PC-9 (cell line): ENCODE measurements at regions not wholly inside any gene's neighbourhood (a gene's known extent, or its start where the extent isn't known, plus 50 kb on each side); places are given as distances from the start of the nearest gene placed in this dataset.

ENCODE experiments used
- BruUV-seq: library from RNA; stranded (reverse); fragments of 400-500 nt; replicated peaks from 2 replicates; lab custom pipeline; 2021; lab: Mats Ljungman, UMichigan
- CTCF ChIA-PET: fragments of 300-600 bp; sonication (Branson Sonifier 250); formaldehyde crosslinking; loops from one replicate; lab custom pipeline; 2022; ENCODE audit warnings: antibody characterized with exemption; lab: Charles Lee
- POLR2A ChIA-PET: fragments of 300-600 bp; sonication (Branson Sonifier 250); formaldehyde crosslinking; loops from one replicate; lab custom pipeline; 2022; ENCODE audit warnings: antibody characterized with exemption; ENCODE audit not compliant: unreplicated experiment; lab: Charles Lee
- DNase-seq, 2 experiments: peaks; one replicate each; pipeline versions ENCODE4 v3.0.0 to v3.0.0-alpha.2; 2015 to 2022; ENCODE audit warnings: mixed read lengths in 1 of 2
- H2AFZ ChIP-seq: fragments of 200-600 bp; sonication (generic); 2 replicates; pipeline ENCODE4 v1.8.1; 2017; ENCODE audit warnings: antibody characterized with exemption
- H3F3A ChIP-seq: fragments of 200-600 bp; sonication (generic); 2 replicates; pipeline ENCODE4 v1.8.1; 2017; ENCODE audit warnings: antibody characterized with exemption, mild to moderate bottlenecking, low read depth; ENCODE audit not compliant: insufficient read depth
- H3K27ac ChIP-seq: fragments of 200-600 bp; sonication (generic); 2 replicates; pipeline ENCODE4 v1.6.1; 2016; ENCODE audit warnings: mixed run types
- H3K27me3 ChIP-seq: fragments of 200-600 bp; sonication (generic); 2 replicates; pipeline ENCODE4 v1.6.1; 2016; ENCODE audit warnings: low read depth, mixed run types; ENCODE audit not compliant: insufficient read depth
- H3K36me3 ChIP-seq: fragments of 200-600 bp; sonication (generic); 2 replicates; pipeline ENCODE4 v1.6.1; 2016; ENCODE audit warnings: low read depth, mixed run types
- H3K4me1 ChIP-seq: fragments of 200-600 bp; sonication (generic); replicated peaks from 2 replicates; pipeline ENCODE4 v1.6.1; 2016; ENCODE audit warnings: mixed run types; ENCODE audit not compliant: insufficient read depth
- H3K4me2 ChIP-seq: fragments of 200-600 bp; sonication (generic); 2 replicates; pipeline ENCODE4 v1.6.1; 2017; ENCODE audit warnings: mixed run types
- H3K4me3 ChIP-seq: fragments of 200-600 bp; sonication (generic); 2 replicates; pipeline ENCODE4 v1.6.1; 2016; ENCODE audit warnings: mixed run types
- H3K79me2 ChIP-seq: fragments of 200-600 bp; sonication (generic); 2 replicates; pipeline ENCODE4 v1.6.1; 2017; ENCODE audit warnings: low read depth, mixed run types
- H3K9me2 ChIP-seq: fragments of 200-600 bp; sonication (generic); 2 replicates; pipeline ENCODE4 v1.8.1; 2017; ENCODE audit warnings: mild to moderate bottlenecking; ENCODE audit not compliant: insufficient read depth
- H3K9me3 ChIP-seq: fragments of 200-600 bp; sonication (generic); 2 replicates; pipeline ENCODE4 v1.8.1; 2016; ENCODE audit warnings: low read depth; ENCODE audit not compliant: insufficient read depth
- H4K20me1 ChIP-seq: fragments of 200-600 bp; sonication (generic); 2 replicates; pipeline ENCODE4 v1.8.1; 2017; ENCODE audit not compliant: insufficient read depth
- CTCF ChIP-seq: fragments of 200-600 bp; sonication (generic); conservative IDR thresholded peaks from 2 replicates; pipeline ENCODE4 v1.6.1; 2017; ENCODE audit warnings: mixed run types, antibody characterized with exemption, mild to moderate bottlenecking, moderate library complexity
- EZH2 ChIP-seq: fragments of 200-600 bp; sonication (generic); IDR thresholded peaks from 2 replicates; pipeline ENCODE4 v1.8.0; 2017; ENCODE audit warnings: antibody characterized with exemption, low read depth
- intact Hi-C: fragments of 100-400 bp; cut with micrococcal nuclease; formaldehyde crosslinking; loops from one replicate; pipeline ENCODE4 v1.10.0; 2022; ENCODE audit not compliant: unreplicated experiment

GRCh38 chr2:239895669-239896068 is 129.5 kb downstream of the NDUFA10 start:
- no TSS peak for BruUV-seq
- Histone ChIP-seq H3K4me2 (no peak overlapping the region), H3K36me3 (no peaks in the 10 kb centered on the region), H3K27me3 (peaks cover 93% of the 10 kb centered on the region), H3K79me2 (no peaks in the 10 kb centered on the region), H4K20me1 (no peaks in the 10 kb centered on the region), H3F3A (no peaks in the 10 kb centered on the region), H3K9me3 (peaks cover 3% of the 10 kb centered on the region; the same call in 1 of the 2 replicates), H3K4me1 (no peaks in the 10 kb centered on the region), H2AFZ (no peak overlapping the region), H3K4me3 (no peak overlapping the region), H3K9me2 (no peaks in the 10 kb centered on the region), H3K27ac (no peak overlapping the region)
- ChIA-PET POLR2A (no interaction called here), CTCF (no interaction called here)
- intact Hi-C loops, result no loop called here
- DNase-seq, result no peak
- no peak for TF ChIP-seq EZH2

GRCh38 chr2:239895116-239895515 is 130.0 kb downstream of the NDUFA10 start:
- intact Hi-C loops, result no loop called here

GRCh38 chr2:239894276-239894675 is 130.9 kb downstream of the NDUFA10 start:
- Histone ChIP-seq H3K79me2 (no peaks in the 10 kb centered on the region), H3K27me3 (peaks cover 96% of the 10 kb centered on the region), H2AFZ (no peak overlapping the region), H3F3A (no peaks in the 10 kb centered on the region), H3K27ac (no peak overlapping the region), H3K4me3 (no peak overlapping the region), H3K9me3 (peaks cover 3% of the 10 kb centered on the region; the same call in 1 of the 2 replicates), H3K4me1 (no peaks in the 10 kb centered on the region), H3K36me3 (no peaks in the 10 kb centered on the region), H3K4me2 (no peak overlapping the region), H4K20me1 (no peaks in the 10 kb centered on the region), H3K9me2 (no peaks in the 10 kb centered on the region)
- intact Hi-C loops, result no loop called here
- CTCF ChIA-PET, result no interaction called here
- BruUV-seq, result no TSS peak
- DNase-seq, result no peak
- POLR2A ChIA-PET, result no interaction called here
- TF ChIP-seq CTCF (no peak), EZH2 (no peak)

More at GRCh38 chr2:239895116-239895515, 130.0 kb downstream of the NDUFA10 start:
- H3K4me3 ChIP-seq, result no peak overlapping the region
- H3K79me2 ChIP-seq, result no peaks in the 10 kb centered on the region
- ChIA-PET POLR2A (no interaction called here), CTCF (no interaction called here)
- H2AFZ ChIP-seq, result no peak overlapping the region
- TF ChIP-seq EZH2 (no peak), CTCF (no peak)
- H3K27me3 ChIP-seq, result peaks cover 94% of the 10 kb centered on the region
- H3K4me1 ChIP-seq, result no peaks in the 10 kb centered on the region
- no peaks in the 10 kb centered on the region for H4K20me1 ChIP-seq
- H3K9me3 ChIP-seq, result peaks cover 3% of the 10 kb centered on the region; the same call in 1 of the 2 replicates
- no peaks in the 10 kb centered on the region for H3K9me2 ChIP-seq
- H3K27ac ChIP-seq, result no peak overlapping the region
- H3K36me3 ChIP-seq, result no peaks in the 10 kb centered on the region
- H3K4me2 ChIP-seq, result no peak overlapping the region
- no peak for DNase-seq
- BruUV-seq, result no TSS peak
- H3F3A ChIP-seq, result no peaks in the 10 kb centered on the region

- peaks cover 3% of the 10 kb centered on the region; the same call in 1 of the 2 replicates for H3K9me3 ChIP-seq
- no TSS peak for BruUV-seq
- no peaks in the 10 kb centered on the region for H3K79me2 ChIP-seq
- TF ChIP-seq CTCF (no peak), EZH2 (no peak)
- no peaks in the 10 kb centered on the region for H3F3A ChIP-seq
- H3K4me1 ChIP-seq, result no peaks in the 10 kb centered on the region
- intact Hi-C loops, result no loop called here
- peaks cover 97% of the 10 kb centered on the region for H3K27me3 ChIP-seq
- H2AFZ ChIP-seq, result no peak overlapping the region
- H3K9me2 ChIP-seq, result no peaks in the 10 kb centered on the region
- no peak overlapping the region for H3K4me2 ChIP-seq
- no peak for DNase-seq
- POLR2A ChIA-PET, result no interaction called here
- no peaks in the 10 kb centered on the region for H3K36me3 ChIP-seq
- no peak overlapping the region for H3K27ac ChIP-seq
- no peaks in the 10 kb centered on the region for H4K20me1 ChIP-seq
- CTCF ChIA-PET, result no interaction called here
- H3K4me3 ChIP-seq, result no peak overlapping the region
Measured at GRCh38 chr2:239893236-239893515, 132.0 kb downstream of the NDUFA10 start.
